WERI-Rb-1 (cell line): ENCODE measurements at regions not wholly inside any gene's neighbourhood (a gene's known extent, or its start where the extent isn't known, plus 50 kb on each side); places are given as distances from the start of the nearest gene placed in this dataset.

ENCODE experiments used
- DNase-seq: peaks from one replicate; pipeline ENCODE4 v3.0.0-alpha.2; 2020
- H3K27ac ChIP-seq: fragments of 250-450 bp; sonication (Bioruptor Pico); 2 replicates; pipeline ENCODE4 v1.5.1; 2020; ENCODE audit warnings: mild to moderate bottlenecking, moderate library complexity
- H3K27me3 ChIP-seq: fragments of 250-450 bp; sonication (Bioruptor Pico); 2 replicates; pipeline ENCODE4 v1.5.1; 2021; ENCODE audit warnings: mild to moderate bottlenecking, low read depth, moderate library complexity; ENCODE audit not compliant: insufficient read depth, severe bottlenecking
- H3K36me3 ChIP-seq: fragments of 250-450 bp; sonication (Bioruptor Pico); 2 replicates; pipeline ENCODE4 v1.5.1; 2020; ENCODE audit warnings: mild to moderate bottlenecking, moderate library complexity
- H3K4me3 ChIP-seq: 2 replicates; pipeline ENCODE4 v1.5.1; 2011; ENCODE audit warnings: low read depth, mild to moderate bottlenecking, control low read depth, low read length
- H3K9me3 ChIP-seq: fragments of 250-450 bp; sonication (Bioruptor Pico); 2 replicates; pipeline ENCODE4 v1.5.1; 2021; ENCODE audit warnings: mild to moderate bottlenecking, moderate library complexity; ENCODE audit not compliant: severe bottlenecking
- TF ChIP-seq, protein P1 (sequence below): IDR thresholded peaks from 2 replicates; pipeline ENCODE4 v1.5.1; 2011; ENCODE audit warnings: low read depth, mild to moderate bottlenecking, control low read depth, inconsistent platforms, low read length

DNA sequence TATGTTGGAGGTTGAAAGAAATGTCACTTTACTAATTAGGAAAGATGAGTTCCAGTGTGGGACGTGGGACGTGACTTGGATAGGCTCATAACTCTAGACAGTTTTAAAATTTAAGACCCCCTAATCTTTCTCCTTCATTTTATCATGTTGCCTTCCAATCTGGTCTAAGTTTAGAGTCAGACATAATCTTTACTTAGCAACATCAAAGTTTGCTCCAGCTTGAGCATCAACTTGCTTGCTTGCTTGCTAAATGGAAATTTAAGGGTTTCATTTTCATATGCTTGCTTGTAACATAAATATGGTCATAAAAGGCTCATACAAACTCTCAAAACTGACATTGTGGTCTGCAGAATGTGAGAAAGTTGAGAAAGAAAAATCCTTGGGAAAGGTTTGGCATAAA is 428.9 kb downstream of the EPHA4 start:
- no peak for DNase-seq
- TF ChIP-seq, protein P1, sequence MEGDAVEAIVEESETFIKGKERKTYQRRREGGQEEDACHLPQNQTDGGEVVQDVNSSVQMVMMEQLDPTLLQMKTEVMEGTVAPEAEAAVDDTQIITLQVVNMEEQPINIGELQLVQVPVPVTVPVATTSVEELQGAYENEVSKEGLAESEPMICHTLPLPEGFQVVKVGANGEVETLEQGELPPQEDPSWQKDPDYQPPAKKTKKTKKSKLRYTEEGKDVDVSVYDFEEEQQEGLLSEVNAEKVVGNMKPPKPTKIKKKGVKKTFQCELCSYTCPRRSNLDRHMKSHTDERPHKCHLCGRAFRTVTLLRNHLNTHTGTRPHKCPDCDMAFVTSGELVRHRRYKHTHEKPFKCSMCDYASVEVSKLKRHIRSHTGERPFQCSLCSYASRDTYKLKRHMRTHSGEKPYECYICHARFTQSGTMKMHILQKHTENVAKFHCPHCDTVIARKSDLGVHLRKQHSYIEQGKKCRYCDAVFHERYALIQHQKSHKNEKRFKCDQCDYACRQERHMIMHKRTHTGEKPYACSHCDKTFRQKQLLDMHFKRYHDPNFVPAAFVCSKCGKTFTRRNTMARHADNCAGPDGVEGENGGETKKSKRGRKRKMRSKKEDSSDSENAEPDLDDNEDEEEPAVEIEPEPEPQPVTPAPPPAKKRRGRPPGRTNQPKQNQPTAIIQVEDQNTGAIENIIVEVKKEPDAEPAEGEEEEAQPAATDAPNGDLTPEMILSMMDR = no peak
- Histone ChIP-seq H3K27ac (no peak overlapping the region), H3K4me3 (no peak overlapping the region), H3K9me3 (no peaks in the 10 kb centered on the region), H3K36me3 (no peaks in the 10 kb centered on the region), H3K27me3 (no peaks in the 10 kb centered on the region)

DNA sequence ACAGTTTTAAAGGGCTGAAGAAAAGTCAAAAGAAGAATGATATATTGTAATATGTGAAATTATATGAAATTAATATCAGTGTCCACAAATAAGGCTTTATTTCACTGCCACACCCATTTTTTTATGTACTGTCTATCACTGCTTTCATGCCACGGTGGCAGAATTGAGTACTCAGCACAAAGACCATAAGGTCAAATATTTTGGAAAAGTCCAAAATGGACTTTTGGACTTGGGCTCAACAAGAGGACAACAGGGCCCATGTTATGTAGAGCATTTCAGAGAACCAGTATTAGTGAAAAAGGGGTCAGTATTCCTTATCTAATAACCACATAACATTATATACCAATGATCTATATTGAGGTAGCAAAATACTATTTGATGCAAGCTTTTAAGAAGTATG is 427.2 kb downstream of the EPHA4 start:
- Histone ChIP-seq H3K4me3 (no peak overlapping the region), H3K9me3 (no peaks in the 10 kb centered on the region), H3K36me3 (no peaks in the 10 kb centered on the region), H3K27ac (no peak overlapping the region), H3K27me3 (no peaks in the 10 kb centered on the region)
- DNase-seq = no peak
- TF ChIP-seq, protein P1 = no peak

DNA sequence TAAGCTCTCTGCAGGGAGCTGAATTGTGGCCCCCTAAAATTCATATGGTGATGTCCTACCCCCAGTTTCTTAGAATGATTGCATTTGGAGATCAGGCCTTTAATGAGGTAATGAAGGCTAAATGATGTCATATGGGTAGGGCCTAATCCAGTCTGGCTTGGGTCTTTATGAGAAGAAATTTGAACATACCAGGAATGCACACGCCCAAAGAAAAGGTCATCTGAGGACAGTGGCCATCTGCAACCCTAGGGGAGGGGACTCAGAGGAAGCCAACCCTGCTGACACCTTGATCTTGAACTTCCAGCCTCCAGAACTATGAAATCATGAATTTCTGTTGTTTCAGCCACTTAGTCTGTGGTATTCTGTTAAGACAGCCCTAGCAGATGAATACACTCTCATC is 426.7 kb downstream of the EPHA4 start:
- Histone ChIP-seq H3K27me3 (no peaks in the 10 kb centered on the region), H3K36me3 (no peaks in the 10 kb centered on the region), H3K4me3 (no peak overlapping the region), H3K9me3 (no peaks in the 10 kb centered on the region), H3K27ac (no peak overlapping the region)
- no peak for DNase-seq
- TF ChIP-seq, protein P1 = no peak

DNA sequence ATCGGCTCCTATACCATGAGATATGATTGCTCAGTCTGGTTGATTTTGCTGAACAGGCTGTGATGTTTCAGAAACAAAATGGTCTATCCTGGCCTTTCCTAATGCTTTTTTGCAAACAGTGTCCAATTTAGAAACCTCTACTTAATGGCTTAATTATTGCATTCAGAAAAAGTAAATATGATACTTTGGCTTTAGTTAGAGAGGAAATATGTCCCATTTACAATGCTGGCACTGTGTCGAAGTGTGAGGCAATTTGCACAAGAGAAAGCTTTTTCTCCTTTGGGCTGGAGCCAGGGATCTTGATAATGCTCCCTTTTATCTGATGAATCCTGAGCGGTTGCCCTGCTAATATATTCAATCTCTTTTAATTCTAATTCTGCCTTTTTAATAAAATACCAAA is 418.9 kb downstream of the EPHA4 start:
- no peak overlapping the region for H3K27ac ChIP-seq
- no peaks in the 10 kb centered on the region for H3K9me3 ChIP-seq
- no peak overlapping the region for H3K4me3 ChIP-seq
- no peaks in the 10 kb centered on the region for H3K36me3 ChIP-seq
- DNase-seq = no peak
- no peaks in the 10 kb centered on the region for H3K27me3 ChIP-seq
- TF ChIP-seq, protein P1 = no peak

GRCh38 chr2:221154176-221154575 is 417.9 kb downstream of the EPHA4 start:
- no peak overlapping the region for H3K27ac ChIP-seq

GRCh38 chr2:221156062-221156734 is 415.9 kb downstream of the EPHA4 start:
- Histone ChIP-seq H3K36me3 (no peaks in the 10 kb centered on the region), H3K4me3 (no peak overlapping the region), H3K9me3 (no peaks in the 10 kb centered on the region), H3K27me3 (no peaks in the 10 kb centered on the region), H3K27ac (no peak overlapping the region)
- peak; percentile 15 for DNase-seq
- TF ChIP-seq, protein P1 = no peak

More at GRCh38 chr2:221154176-221154575, 417.9 kb downstream of the EPHA4 start:
- Histone ChIP-seq H3K27me3 (no peaks in the 10 kb centered on the region), H3K36me3 (no peaks in the 10 kb centered on the region), H3K9me3 (no peaks in the 10 kb centered on the region), H3K4me3 (no peak overlapping the region)
- no peak for DNase-seq
- TF ChIP-seq, protein P1 = no peak
